ENCODE measurements at regions not wholly inside any gene's neighbourhood (a gene's known extent, or its start where the extent isn't known, plus 50 kb on each side); places are given as distances from the start of the nearest gene placed in this dataset.

GRCh38 chr6:143595251-143596036 is 82.3 kb upstream of the PHACTR2 start:
- no peak for DNase-seq (ENCODE audit: low read depth in 2 of 3, low spot score in 1 of 3)

DNA sequence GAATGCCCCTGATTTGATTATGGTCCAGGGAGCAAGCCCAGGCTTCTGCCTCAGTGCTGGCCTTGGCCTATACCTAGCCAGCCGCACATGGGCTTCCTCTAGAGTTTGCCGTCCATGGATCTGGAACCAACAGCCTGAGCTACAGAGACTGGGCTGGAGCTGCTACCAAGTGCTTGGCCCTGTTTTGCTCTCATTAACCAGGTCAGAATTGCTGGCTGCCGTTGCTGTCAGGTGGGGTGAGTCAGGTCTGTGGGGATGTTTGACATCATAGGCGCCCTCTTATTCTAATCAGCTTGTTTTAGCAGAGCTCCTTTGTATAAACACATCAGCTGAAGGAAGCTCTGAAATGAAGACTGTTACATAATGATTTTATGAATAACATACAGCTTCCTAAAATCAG is 83.1 kb upstream of the PHACTR2 start:
- DNase-seq (ENCODE audit: low read depth in 2 of 3, low spot score in 1 of 3): no peak

DNA sequence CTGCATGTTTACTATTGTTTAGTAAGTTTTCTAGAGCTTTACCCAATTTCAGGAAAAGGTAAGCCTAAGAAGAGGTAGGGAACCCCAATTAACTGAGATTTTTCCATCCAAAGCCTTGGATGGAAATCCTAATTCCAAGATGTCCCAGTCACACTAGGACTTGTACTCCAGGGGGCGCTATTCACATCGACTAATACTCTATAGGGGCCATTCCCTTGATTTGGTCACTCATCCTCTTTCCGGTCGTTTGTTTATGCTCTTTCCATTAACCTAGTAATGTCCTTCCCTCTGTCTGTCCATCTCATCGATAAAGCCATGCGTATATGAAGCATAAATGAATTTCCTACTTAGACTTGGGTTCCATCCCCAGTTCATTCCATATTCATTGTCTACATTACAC is 80.8 kb upstream of the FUCA2 start:
- no peak for DNase-seq (ENCODE audit: low read depth in 2 of 3, low spot score in 1 of 3)

DNA sequence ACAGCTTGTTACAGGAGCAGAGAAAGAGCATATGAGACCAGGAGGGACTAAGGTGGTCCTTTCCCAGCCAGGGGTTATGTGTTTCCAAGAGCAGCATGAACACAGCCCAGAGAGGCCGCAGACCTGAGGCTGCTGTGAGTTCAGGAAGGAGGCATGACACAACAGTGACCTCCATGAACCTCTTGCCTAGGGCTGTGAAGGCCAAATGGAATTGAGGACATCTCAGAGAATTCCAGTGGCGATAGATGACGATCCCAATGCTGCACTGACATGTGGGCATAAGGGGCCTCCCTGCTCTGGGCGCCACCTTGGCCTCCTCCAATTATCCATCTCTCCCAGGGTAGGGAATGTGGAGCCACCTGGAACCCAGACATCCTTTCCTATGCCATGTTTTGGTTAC is 79.9 kb upstream of the FUCA2 start:
- no peak for DNase-seq (ENCODE audit: low read depth in 2 of 3, low spot score in 1 of 3)

- DNase-seq (ENCODE audit: low read depth in 2 of 3, low spot score in 1 of 3): no peak
Measured at GRCh38 chr6:143589162-143589561, 77.6 kb upstream of the FUCA2 start.

- no peak for DNase-seq (ENCODE audit: low read depth in 2 of 3, low spot score in 1 of 3)
Measured at GRCh38 chr6:143586557-143586956, 75.0 kb upstream of the FUCA2 start.

DNA sequence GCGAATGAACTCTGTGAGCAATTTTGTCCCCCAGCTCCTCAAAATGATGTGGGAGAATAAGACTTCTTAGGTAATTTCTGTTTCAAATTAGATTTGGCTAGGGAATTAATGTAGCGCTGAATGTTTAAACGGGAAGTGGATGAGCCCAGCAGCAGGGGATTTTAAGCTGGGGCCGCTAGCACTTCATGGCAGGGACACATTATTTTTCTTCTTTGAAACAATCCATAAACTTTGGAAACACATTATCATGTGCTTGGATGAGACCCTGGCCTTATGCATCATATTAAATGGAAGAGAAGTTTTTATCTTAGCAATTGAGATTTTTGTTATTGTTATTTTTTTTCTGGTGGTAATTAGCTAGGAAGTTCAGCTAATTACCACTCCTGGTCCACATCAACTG is 74.2 kb upstream of the FUCA2 start:
- no peak for DNase-seq (ENCODE audit: low read depth in 2 of 3, low spot score in 1 of 3)

DNA sequence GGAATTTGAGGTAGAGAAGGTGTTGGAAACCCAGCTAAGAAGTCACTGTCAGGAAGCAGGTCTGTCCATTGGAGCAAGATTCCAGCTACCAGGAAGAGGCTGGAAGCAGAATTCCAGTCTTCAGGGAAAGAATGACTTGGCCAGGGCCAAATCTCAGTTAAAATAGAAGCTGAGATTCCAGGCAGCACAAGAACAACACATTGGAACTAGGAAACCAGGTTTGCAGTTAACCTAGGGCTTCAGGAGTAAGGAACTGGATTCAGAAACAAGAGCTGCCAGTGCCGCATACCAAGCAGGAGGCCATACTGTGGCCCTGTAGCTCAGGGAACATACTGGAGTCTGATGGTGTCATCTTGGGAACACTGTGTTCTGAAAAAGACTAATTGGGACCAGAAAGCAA is 73.7 kb upstream of the FUCA2 start:
- no peak for DNase-seq (ENCODE audit: low read depth in 2 of 3, low spot score in 1 of 3)

- DNase-seq (ENCODE audit: low read depth in 2 of 3, low spot score in 1 of 3): no peak
Measured at GRCh38 chr6:143583542-143584327, 72.2 kb upstream of the FUCA2 start.

DNA sequence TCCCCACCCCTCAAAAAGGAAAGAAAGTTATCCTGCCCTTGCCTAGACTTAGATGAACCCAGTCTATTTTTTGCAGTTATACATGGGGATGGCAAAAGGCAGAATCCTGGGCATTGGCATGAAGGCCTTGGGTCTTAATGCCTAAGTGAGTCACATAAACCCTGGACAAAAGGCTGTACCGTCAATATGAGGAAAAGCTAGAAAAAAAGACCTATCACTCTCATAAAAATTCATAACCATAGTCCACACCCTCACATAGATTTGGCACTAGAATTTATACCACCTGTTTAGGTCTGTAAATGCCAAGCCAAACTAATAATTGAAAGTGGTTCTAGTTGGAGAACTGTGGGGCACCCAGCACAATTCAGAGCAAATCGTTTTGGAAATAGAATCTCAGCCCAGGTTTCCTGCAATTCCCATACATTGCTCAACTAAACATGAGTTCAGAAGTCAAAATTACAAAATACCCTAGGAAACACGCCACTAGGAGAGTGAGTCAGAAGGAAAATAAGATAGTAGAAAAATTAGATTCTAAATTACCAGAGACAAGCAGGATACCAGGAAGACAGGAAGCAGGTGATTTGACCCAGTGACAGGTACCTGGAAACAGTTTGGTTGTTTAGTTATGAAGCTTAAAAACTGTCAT is 70.4 kb upstream of the FUCA2 start:
- DNase-seq (ENCODE audit: low read depth in 2 of 3, low spot score in 1 of 3): no peak

DNA sequence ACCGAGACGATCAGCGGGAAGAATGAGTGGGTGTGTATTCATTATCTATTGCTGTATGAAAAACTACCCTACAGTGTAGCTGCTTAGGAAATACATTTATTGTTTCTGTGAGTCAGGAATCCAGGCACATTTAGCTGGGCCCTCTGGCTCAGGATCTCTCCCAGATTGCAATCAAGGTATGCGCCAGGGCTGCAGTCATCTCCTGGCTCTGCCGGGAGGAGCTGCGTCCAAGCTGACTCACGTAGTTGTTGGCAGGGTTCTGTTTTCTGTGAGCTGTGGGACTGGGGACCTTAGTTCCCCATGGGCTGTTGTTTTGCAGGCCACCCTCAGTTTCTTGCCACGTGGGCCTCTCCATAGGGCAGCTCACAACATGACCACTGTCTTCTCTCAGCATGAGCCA is 68.2 kb upstream of the FUCA2 start:
- no peak for DNase-seq (ENCODE audit: low read depth in 2 of 3, low spot score in 1 of 3)

- no peak for DNase-seq (ENCODE audit: low read depth in 2 of 3, low spot score in 1 of 3)
Measured at GRCh38 chr6:143578054-143578453, 66.5 kb upstream of the FUCA2 start.

- DNase-seq (ENCODE audit: low read depth in 2 of 3, low spot score in 1 of 3): no peak
Measured at GRCh38 chr6:143575901-143576426, 64.4 kb upstream of the FUCA2 start.

DNA sequence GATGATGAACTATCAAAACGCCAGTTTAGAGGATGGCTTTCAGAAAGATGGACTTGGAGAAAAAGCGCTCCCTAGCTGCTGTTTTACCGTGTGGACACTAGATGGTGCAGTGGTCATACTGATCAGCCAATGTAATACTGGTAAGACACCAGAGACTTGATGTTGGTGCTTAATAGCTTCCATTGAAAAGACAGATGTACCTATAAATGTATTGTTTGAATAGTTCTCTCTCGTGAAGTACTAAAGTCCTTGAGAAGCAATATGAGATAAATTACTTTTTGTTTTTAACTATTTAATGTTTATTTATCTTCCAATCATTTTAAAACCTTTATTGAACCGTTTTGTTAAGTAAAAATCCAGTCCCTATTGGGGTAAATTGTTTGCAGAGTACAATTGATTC is 63.9 kb upstream of the FUCA2 start:
- DNase-seq (ENCODE audit: low read depth in 2 of 3, low spot score in 1 of 3): peak in 2 of 3 donors; percentile 28 to 70

DNA sequence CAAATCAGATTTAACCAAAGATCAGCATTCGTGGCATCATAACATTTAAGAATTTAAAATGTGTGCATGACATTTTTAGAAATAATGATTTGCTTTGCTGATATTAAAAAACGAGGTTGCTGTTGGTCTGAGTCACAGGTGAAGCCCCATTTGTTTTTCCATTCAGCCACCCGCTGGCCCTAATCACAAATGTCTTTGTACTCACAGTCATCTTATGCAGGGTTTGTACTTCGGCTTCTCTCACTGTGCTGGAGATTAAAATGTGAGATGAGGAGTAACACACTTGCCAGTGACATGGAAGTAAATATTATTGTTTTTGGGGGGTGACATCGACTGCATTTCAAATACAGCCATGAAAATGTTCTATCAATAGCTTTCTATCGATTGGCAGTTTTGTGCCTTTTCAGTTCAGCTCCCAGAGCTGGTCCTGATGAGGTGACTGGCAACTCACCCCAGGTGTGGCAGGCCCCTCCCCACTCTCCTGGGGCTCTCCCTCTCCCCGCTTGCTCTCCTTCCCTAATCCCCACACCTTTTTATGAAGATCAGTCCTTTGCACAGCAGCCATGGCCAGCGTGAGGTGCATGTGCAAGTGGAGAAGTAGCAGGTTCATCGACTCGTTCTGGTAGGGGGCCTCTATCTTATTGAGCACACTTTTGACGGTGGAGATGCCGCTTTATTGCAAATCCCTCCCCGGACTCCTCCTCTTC is 58.8 kb upstream of the FUCA2 start:
- DNase-seq (ENCODE audit: low read depth in 2 of 3, low spot score in 1 of 3): no peak

- DNase-seq (ENCODE audit: low read depth in 2 of 3, low spot score in 1 of 3): no peak
Measured at GRCh38 chr6:143569040-143569439, 57.5 kb upstream of the FUCA2 start.

- no peak for DNase-seq (ENCODE audit: low read depth in 2 of 3, low spot score in 1 of 3)
Measured at GRCh38 chr6:143564484-143565017, 53.0 kb upstream of the FUCA2 start.

- no peak for DNase-seq (ENCODE audit: low read depth in 2 of 3, low spot score in 1 of 3)
Measured at GRCh38 chr6:143562143-143562542, 50.6 kb upstream of the FUCA2 start.

All from stimulated activated CD4-positive, alpha-beta T cell treated with anti-CD3 and anti-CD28 coated beads, Interleukin-12 subunit alpha, Interleukin-12 subunit beta, amount 100 ng/mL, for 48 hours (primary cell).